ENCODE measurements at regions not wholly inside any gene's neighbourhood (a gene's known extent, or its start where the extent isn't known, plus 50 kb on each side); places are given as distances from the start of the nearest gene placed in this dataset.
A peak's percentile ranks its signal among the peaks of the same experiment; 100 is the strongest.

GRCh38 chr2:144801325-144801724 lies 281.4 kb upstream of the ZEB2 start:
- BruUV-seq (replicated peaks) = no TSS peak
- Histone ChIP-seq H3K27me3 (ENCODE audit: insufficient read depth, low read depth) (no peaks in the 10 kb centered on the region), H2AFZ (peak overlapping the region; percentile 53; the same call in 1 of the 2 replicates), H3K4me2 (no peak overlapping the region), H3K27ac (no peak overlapping the region), H3K9me2 (ENCODE audit: insufficient read depth) (no peaks in the 10 kb centered on the region), H3K36me3 (ENCODE audit: low read depth) (no peaks in the 10 kb centered on the region), H4K20me1 (ENCODE audit: insufficient read depth) (no peaks in the 10 kb centered on the region), H3K4me3 (no peak overlapping the region), H3K4me1 (replicated peaks; ENCODE audit: insufficient read depth) (no peaks in the 10 kb centered on the region), H3F3A (ENCODE audit: insufficient read depth, low read depth) (no peaks in the 10 kb centered on the region), H3K9me3 (ENCODE audit: insufficient read depth, low read depth) (no peaks in the 10 kb centered on the region), H3K79me2 (ENCODE audit: low read depth) (no peaks in the 10 kb centered on the region)
- ChIA-PET POLR2A (ENCODE audit: unreplicated experiment) (no interaction called here), CTCF (no interaction called here)
- intact Hi-C loops (cut with micrococcal nuclease; ENCODE audit: unreplicated experiment) = no loop called here
- no peak for DNase-seq
- no peak for TF ChIP-seq CTCF (conservative IDR thresholded peaks at IDR 0.05)
- TF ChIP-seq EZH2 (IDR thresholded peaks at IDR 0.05; ENCODE audit: low read depth) = no peak

GRCh38 chr2:144798989-144799388 lies 279.1 kb upstream of the ZEB2 start:
- no peaks in the 10 kb centered on the region for H3K36me3 ChIP-seq (ENCODE audit: low read depth)

GRCh38 chr2:144798034-144798433 lies 278.1 kb upstream of the ZEB2 start:
- POLR2A ChIA-PET (ENCODE audit: unreplicated experiment) = no interaction called here
- no peak overlapping the region for H3K27ac ChIP-seq
- TF ChIP-seq CTCF (conservative IDR thresholded peaks at IDR 0.05) (no peak), EZH2 (IDR thresholded peaks at IDR 0.05; ENCODE audit: low read depth) (no peak)

More at GRCh38 chr2:144798989-144799388, 279.1 kb upstream of the ZEB2 start:
- Histone ChIP-seq H3K27ac (no peak overlapping the region), H2AFZ (peak overlapping the region; percentile 49; the same call in 1 of the 2 replicates), H3K4me3 (no peak overlapping the region), H3F3A (ENCODE audit: insufficient read depth, low read depth) (no peaks in the 10 kb centered on the region), H4K20me1 (ENCODE audit: insufficient read depth) (no peaks in the 10 kb centered on the region; the same call in 1 of the 2 replicates), H3K79me2 (ENCODE audit: low read depth) (no peaks in the 10 kb centered on the region), H3K9me2 (ENCODE audit: insufficient read depth) (no peaks in the 10 kb centered on the region), H3K27me3 (ENCODE audit: insufficient read depth, low read depth) (no peaks in the 10 kb centered on the region), H3K4me1 (replicated peaks; ENCODE audit: insufficient read depth) (no peaks in the 10 kb centered on the region), H3K4me2 (no peak overlapping the region), H3K9me3 (ENCODE audit: insufficient read depth, low read depth) (no peaks in the 10 kb centered on the region)
- no peak for DNase-seq
- POLR2A ChIA-PET (ENCODE audit: unreplicated experiment) = no interaction called here
- BruUV-seq (replicated peaks) = no TSS peak
- TF ChIP-seq CTCF (conservative IDR thresholded peaks at IDR 0.05) (no peak), EZH2 (IDR thresholded peaks at IDR 0.05; ENCODE audit: low read depth) (no peak)
- intact Hi-C loops (cut with micrococcal nuclease; ENCODE audit: unreplicated experiment) = no loop called here
- CTCF ChIA-PET = no interaction called here

More at GRCh38 chr2:144798034-144798433, 278.1 kb upstream of the ZEB2 start:
- Histone ChIP-seq H3K27me3 (ENCODE audit: insufficient read depth, low read depth) (no peaks in the 10 kb centered on the region), H3K9me3 (ENCODE audit: insufficient read depth, low read depth) (no peaks in the 10 kb centered on the region), H3F3A (ENCODE audit: insufficient read depth, low read depth) (no peaks in the 10 kb centered on the region), H3K79me2 (ENCODE audit: low read depth) (no peaks in the 10 kb centered on the region), H3K4me1 (replicated peaks; ENCODE audit: insufficient read depth) (no peaks in the 10 kb centered on the region), H3K4me2 (no peak overlapping the region), H3K36me3 (ENCODE audit: low read depth) (no peaks in the 10 kb centered on the region), H4K20me1 (ENCODE audit: insufficient read depth) (no peaks in the 10 kb centered on the region; the same call in 1 of the 2 replicates), H3K4me3 (no peak overlapping the region), H2AFZ (no peak overlapping the region), H3K9me2 (ENCODE audit: insufficient read depth) (no peaks in the 10 kb centered on the region)
- DNase-seq = no peak
- CTCF ChIA-PET = no interaction called here
- intact Hi-C loops (cut with micrococcal nuclease; ENCODE audit: unreplicated experiment) = no loop called here
- no TSS peak for BruUV-seq (replicated peaks)
